DND-41 (cell line): ENCODE measurements at regions not wholly inside any gene's neighbourhood (a gene's known extent, or its start where the extent isn't known, plus 50 kb on each side); places are given as distances from the start of the nearest gene placed in this dataset.

ENCODE experiments used
- EZH2 ChIP-seq: IDR thresholded peaks from 3 replicates; pipeline ENCODE4 v1.6.1; 2012; ENCODE audit warnings: borderline replicate concordance, low read depth, mild to moderate bottlenecking, moderate library complexity, low read length, inconsistent platforms; ENCODE audit not compliant: severe bottlenecking
- TF ChIP-seq, protein P1 (sequence below): IDR thresholded peaks from 2 replicates; pipeline ENCODE4 v1.5.1; 2012; ENCODE audit warnings: borderline replicate concordance, low read length, moderate library complexity, mild to moderate bottlenecking; ENCODE audit not compliant: poor library complexity, severe bottlenecking; ENCODE audit errors: extremely low read depth

DNA sequence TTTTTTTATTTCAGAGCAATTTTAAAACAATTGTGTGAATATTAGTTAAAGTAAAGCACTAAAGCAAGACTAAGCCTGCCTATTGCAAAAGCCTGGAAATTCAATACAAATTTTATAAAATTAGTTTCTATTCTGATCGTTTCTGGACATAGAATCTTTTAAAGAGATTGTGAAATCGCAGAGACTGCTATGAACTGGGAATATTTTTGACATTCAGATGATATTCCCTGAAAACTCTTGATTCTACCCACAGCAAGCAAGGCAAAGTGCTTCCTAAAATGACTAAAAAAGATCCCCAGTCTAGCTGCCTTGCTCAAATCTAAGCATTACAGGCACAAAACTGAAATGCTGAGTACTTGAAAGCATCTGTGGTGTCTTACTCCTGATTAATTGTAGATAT is 187.6 kb upstream of the CEP162 start:
- TF ChIP-seq EZH2: no peak
- TF ChIP-seq, protein P1, sequence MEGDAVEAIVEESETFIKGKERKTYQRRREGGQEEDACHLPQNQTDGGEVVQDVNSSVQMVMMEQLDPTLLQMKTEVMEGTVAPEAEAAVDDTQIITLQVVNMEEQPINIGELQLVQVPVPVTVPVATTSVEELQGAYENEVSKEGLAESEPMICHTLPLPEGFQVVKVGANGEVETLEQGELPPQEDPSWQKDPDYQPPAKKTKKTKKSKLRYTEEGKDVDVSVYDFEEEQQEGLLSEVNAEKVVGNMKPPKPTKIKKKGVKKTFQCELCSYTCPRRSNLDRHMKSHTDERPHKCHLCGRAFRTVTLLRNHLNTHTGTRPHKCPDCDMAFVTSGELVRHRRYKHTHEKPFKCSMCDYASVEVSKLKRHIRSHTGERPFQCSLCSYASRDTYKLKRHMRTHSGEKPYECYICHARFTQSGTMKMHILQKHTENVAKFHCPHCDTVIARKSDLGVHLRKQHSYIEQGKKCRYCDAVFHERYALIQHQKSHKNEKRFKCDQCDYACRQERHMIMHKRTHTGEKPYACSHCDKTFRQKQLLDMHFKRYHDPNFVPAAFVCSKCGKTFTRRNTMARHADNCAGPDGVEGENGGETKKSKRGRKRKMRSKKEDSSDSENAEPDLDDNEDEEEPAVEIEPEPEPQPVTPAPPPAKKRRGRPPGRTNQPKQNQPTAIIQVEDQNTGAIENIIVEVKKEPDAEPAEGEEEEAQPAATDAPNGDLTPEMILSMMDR: no peak
